ENCODE measurements at regions not wholly inside any gene's neighbourhood (a gene's known extent, or its start where the extent isn't known, plus 50 kb on each side); places are given as distances from the start of the nearest gene placed in this dataset.

DNA sequence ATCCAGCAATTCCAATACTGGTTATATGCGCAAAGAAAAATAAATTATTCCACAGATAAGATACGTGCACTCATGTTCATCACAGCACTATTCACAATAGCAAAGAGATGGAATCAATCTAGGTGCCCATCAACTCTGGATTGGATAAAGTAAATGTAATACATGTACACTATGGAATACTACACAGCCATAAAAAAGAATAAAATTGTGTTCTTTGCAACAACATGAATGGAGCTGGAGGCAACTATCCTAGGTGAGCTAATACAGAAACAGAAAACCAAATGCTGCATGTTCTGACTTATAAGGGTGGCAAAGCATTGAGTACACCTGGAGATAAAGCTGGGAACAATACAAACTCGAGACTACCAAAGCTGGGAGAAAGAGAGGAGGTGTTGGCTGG lies 787.3 kb downstream of the KCNT2 start:
- ATAC-seq, result no peak
- in situ Hi-C loops (cut with MboI; ENCODE audit: low sequenced_read_pairs in 4 of 4), result no loop called here

DNA sequence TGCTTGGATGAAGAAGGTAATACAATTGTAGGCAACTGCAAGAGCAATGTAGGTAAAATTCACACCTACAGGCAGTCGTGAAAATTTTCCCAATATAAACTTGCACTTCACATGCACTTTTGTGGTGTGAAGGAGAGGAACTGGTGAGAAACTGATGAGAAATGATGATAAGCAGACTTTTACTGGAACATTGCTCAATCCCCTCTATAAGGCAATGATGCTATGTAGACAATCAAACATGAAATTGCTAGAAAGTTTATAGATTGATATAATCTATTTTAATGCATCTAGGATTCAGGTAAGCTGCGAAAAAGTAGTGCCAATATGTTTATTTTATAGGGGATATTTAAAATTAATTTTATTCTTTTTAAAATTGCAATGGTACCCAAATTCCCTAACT lies 802.2 kb downstream of the KCNT2 start:
- in situ Hi-C loops (cut with MboI; ENCODE audit: low sequenced_read_pairs in 4 of 4), result no loop called here
- no peak for ATAC-seq
- no peak overlapping the region for H3K4me3 ChIP-seq

More for the DNA sequence above, 787.3 kb downstream of the KCNT2 start:
- H3K9me3 ChIP-seq, result no peaks in the 10 kb centered on the region
- H3K27ac ChIP-seq, result no peak overlapping the region
- no peaks in the 10 kb centered on the region for H3K27me3 ChIP-seq
- H3K36me3 ChIP-seq, result no peaks in the 10 kb centered on the region
- TF ChIP-seq POLR2A (IDR thresholded peaks at IDR 0.05), result no peak
- TF ChIP-seq, protein P1, sequence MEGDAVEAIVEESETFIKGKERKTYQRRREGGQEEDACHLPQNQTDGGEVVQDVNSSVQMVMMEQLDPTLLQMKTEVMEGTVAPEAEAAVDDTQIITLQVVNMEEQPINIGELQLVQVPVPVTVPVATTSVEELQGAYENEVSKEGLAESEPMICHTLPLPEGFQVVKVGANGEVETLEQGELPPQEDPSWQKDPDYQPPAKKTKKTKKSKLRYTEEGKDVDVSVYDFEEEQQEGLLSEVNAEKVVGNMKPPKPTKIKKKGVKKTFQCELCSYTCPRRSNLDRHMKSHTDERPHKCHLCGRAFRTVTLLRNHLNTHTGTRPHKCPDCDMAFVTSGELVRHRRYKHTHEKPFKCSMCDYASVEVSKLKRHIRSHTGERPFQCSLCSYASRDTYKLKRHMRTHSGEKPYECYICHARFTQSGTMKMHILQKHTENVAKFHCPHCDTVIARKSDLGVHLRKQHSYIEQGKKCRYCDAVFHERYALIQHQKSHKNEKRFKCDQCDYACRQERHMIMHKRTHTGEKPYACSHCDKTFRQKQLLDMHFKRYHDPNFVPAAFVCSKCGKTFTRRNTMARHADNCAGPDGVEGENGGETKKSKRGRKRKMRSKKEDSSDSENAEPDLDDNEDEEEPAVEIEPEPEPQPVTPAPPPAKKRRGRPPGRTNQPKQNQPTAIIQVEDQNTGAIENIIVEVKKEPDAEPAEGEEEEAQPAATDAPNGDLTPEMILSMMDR (IDR thresholded peaks at IDR 0.05 in 4 of 5, conservative IDR thresholded peaks at IDR 0.05 in 1 of 5), result no peak
- intact Hi-C loops (cut with DNase I; ENCODE audit: low total_unique reads), result no loop called here
- H3K4me1 ChIP-seq, result no peaks in the 10 kb centered on the region
- DNase-seq, result no peak
- no peak overlapping the region for H3K4me3 ChIP-seq

DNA sequence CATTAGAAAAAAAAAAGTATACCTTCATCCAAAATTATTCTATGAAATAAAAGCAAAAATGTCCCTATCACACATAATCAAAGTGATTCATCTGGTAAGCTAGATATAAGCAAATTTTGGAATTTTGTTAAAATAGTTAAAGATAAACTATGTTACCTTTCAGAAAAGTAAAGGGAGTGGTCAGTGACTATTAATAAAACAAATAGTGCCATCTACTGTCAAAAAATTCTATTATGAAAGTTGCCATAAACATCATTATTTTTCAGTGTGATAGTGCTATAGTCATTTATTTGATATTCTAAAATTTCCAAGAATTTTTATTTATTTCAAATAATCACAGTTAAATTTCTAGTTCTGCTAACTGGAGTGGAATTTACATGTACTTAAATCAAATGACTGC lies 803.7 kb downstream of the KCNT2 start:
- no peak overlapping the region for H3K4me3 ChIP-seq
- H3K9me3 ChIP-seq, result no peaks in the 10 kb centered on the region
- TF ChIP-seq POLR2A (IDR thresholded peaks at IDR 0.05), result no peak
- TF ChIP-seq, protein P1 (IDR thresholded peaks at IDR 0.05 in 4 of 5, conservative IDR thresholded peaks at IDR 0.05 in 1 of 5), result no peak
- DNase-seq, result no peak
- no peak overlapping the region for H3K27ac ChIP-seq
- H3K36me3 ChIP-seq, result no peaks in the 10 kb centered on the region
- H3K4me1 ChIP-seq, result no peaks in the 10 kb centered on the region
- intact Hi-C loops (cut with DNase I; ENCODE audit: low total_unique reads), result no loop called here
- no peaks in the 10 kb centered on the region for H3K27me3 ChIP-seq
- no peak for ATAC-seq
- in situ Hi-C loops (cut with MboI; ENCODE audit: low sequenced_read_pairs in 4 of 4), result no loop called here

More for the DNA sequence above, 802.2 kb downstream of the KCNT2 start:
- no peaks in the 10 kb centered on the region for H3K4me1 ChIP-seq
- DNase-seq, result no peak
- TF ChIP-seq, protein P1 (IDR thresholded peaks at IDR 0.05 in 4 of 5, conservative IDR thresholded peaks at IDR 0.05 in 1 of 5), result no peak
- no peak for TF ChIP-seq POLR2A (IDR thresholded peaks at IDR 0.05)
- H3K9me3 ChIP-seq, result no peaks in the 10 kb centered on the region
- intact Hi-C loops (cut with DNase I; ENCODE audit: low total_unique reads), result no loop called here
- no peaks in the 10 kb centered on the region for H3K36me3 ChIP-seq
- H3K27ac ChIP-seq, result no peak overlapping the region
- H3K27me3 ChIP-seq, result no peaks in the 10 kb centered on the region

DNA sequence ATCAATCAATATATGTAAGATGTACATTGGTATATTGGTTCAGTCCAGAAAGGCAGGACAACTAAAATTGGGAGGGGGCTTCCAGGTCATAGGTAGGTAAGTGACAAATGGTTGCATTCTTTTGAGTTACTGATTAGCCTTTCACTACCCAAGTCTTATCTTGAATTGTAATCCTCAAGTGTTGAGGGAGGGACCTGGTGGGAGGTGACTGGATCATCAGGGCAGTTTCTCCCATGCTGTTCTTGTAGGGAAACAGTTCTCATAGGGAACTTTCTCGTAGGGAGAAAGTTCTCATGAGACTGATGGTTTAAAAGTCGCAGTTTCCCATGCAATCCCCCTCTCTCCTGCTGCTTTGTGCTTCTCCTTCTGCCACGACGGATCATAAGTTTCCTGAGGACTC lies 809.2 kb downstream of the KCNT2 start:
- H3K27ac ChIP-seq, result no peak overlapping the region
- H3K4me1 ChIP-seq, result no peaks in the 10 kb centered on the region
- no peak for ATAC-seq
- no peaks in the 10 kb centered on the region for H3K9me3 ChIP-seq
- DNase-seq, result no peak
- in situ Hi-C loops (cut with MboI; ENCODE audit: low sequenced_read_pairs in 4 of 4) (no loop called here), intact Hi-C loops (cut with DNase I; ENCODE audit: low total_unique reads) (no loop called here)
- no peaks in the 10 kb centered on the region for H3K36me3 ChIP-seq
- H3K27me3 ChIP-seq, result no peaks in the 10 kb centered on the region
- H3K4me3 ChIP-seq, result no peak overlapping the region
- TF ChIP-seq, protein P1 (IDR thresholded peaks at IDR 0.05 in 4 of 5, conservative IDR thresholded peaks at IDR 0.05 in 1 of 5), result no peak
- no peak for TF ChIP-seq POLR2A (IDR thresholded peaks at IDR 0.05)

DNA sequence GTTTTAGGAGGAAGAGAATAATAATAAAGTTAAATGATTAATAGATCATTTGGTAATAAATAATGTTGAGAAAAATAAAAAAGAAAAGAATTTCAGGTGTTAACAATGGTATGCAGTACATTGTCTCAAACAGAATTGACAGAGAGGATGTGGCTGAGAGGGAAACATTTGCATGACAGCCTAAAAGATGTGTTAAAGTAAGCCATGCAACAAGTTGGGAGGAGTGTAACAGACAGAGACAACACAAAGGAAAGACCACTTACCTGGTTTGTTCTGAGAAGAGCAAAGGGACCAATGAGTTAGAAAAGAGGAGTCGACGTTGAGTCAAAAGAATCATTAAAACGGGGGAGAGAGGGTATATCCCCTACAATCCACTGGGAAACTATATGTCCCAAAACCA lies 814.0 kb downstream of the KCNT2 start:
- in situ Hi-C loops (cut with MboI; ENCODE audit: low sequenced_read_pairs in 4 of 4) (no loop called here), intact Hi-C loops (cut with DNase I; ENCODE audit: low total_unique reads) (no loop called here)
- Histone ChIP-seq H3K9me3 (no peaks in the 10 kb centered on the region), H3K27me3 (no peaks in the 10 kb centered on the region), H3K4me1 (no peaks in the 10 kb centered on the region), H3K36me3 (no peaks in the 10 kb centered on the region), H3K4me3 (no peak overlapping the region), H3K27ac (no peak overlapping the region)
- TF ChIP-seq POLR2A (IDR thresholded peaks at IDR 0.05), result no peak
- TF ChIP-seq, protein P1 (IDR thresholded peaks at IDR 0.05 in 4 of 5, conservative IDR thresholded peaks at IDR 0.05 in 1 of 5), result no peak
- ATAC-seq (no peak), DNase-seq (no peak)
